ENCODE measurements at regions not wholly inside any gene's neighbourhood (a gene's known extent, or its start where the extent isn't known, plus 50 kb on each side); places are given as distances from the start of the nearest gene placed in this dataset.

- no peak for DNase-seq (ENCODE audit: low read depth)
Measured at GRCh38 chr9:36461323-36461722, 61.3 kb upstream of the RNF38 start.

- DNase-seq (ENCODE audit: low read depth): peak; percentile 42
Measured at GRCh38 chr9:36458430-36458915, 58.4 kb upstream of the RNF38 start.

- no peak for DNase-seq (ENCODE audit: low read depth)
Measured at GRCh38 chr9:36457836-36458429, 57.9 kb upstream of the RNF38 start.

- DNase-seq (ENCODE audit: low read depth): no peak
Measured at GRCh38 chr9:36456480-36457065, 56.5 kb upstream of the RNF38 start.

- no peak for DNase-seq (ENCODE audit: low read depth)
Measured at GRCh38 chr9:36451949-36452348, 51.9 kb upstream of the RNF38 start.

- no peak for DNase-seq (ENCODE audit: low read depth)
Measured at GRCh38 chr9:36450110-36450732, 50.2 kb upstream of the RNF38 start.

All from T follicular helper cell (primary cell).